C4-2B (cell line): ENCODE measurements at regions not wholly inside any gene's neighbourhood (a gene's known extent, or its start where the extent isn't known, plus 50 kb on each side); places are given as distances from the start of the nearest gene placed in this dataset.

Experiments
- H3K27ac ChIP-seq: fragments of 450-650 bp; 2 replicates; pipeline ENCODE4 v1.5.1; 2017
- CTCF ChIP-seq: fragments of 450-650 bp; conservative IDR thresholded peaks from 2 replicates; pipeline ENCODE4 v1.5.1; 2017; ENCODE audit warnings: mild to moderate bottlenecking
- ZFX ChIP-seq: fragments of 450-650 bp; IDR thresholded peaks from 2 replicates; pipeline ENCODE4 v1.6.1; 2017

- no peak overlapping the region for H3K27ac ChIP-seq
These were observed 403.1 kb downstream of the MID1IP1 start for GRCh38 chrX:39204353-39204752.

GRCh38 chrX:39204945-39205344 is 403.7 kb downstream of the MID1IP1 start:
- no peak overlapping the region for H3K27ac ChIP-seq
- TF ChIP-seq CTCF = no peak
- TF ChIP-seq ZFX = no peak

More at GRCh38 chrX:39204353-39204752, 403.1 kb downstream of the MID1IP1 start:
- TF ChIP-seq CTCF = no peak
- no peak for TF ChIP-seq ZFX

- TF ChIP-seq CTCF = no peak
- H3K27ac ChIP-seq = no peak overlapping the region
These were observed 404.2 kb downstream of the MID1IP1 start for GRCh38 chrX:39205467-39205866.

- TF ChIP-seq CTCF = no peak
- TF ChIP-seq ZFX = no peak
- H3K27ac ChIP-seq = no peak overlapping the region
These were observed 405.3 kb downstream of the MID1IP1 start for GRCh38 chrX:39206399-39207145.

GRCh38 chrX:39211501-39211900 is 410.2 kb downstream of the MID1IP1 start:
- no peak overlapping the region for H3K27ac ChIP-seq
- TF ChIP-seq CTCF (no peak), ZFX (no peak)

- TF ChIP-seq ZFX = no peak
- TF ChIP-seq CTCF = no peak
These were observed 411.2 kb downstream of the MID1IP1 start for GRCh38 chrX:39212456-39212855.

GRCh38 chrX:39214387-39215126 is 413.3 kb downstream of the MID1IP1 start:
- TF ChIP-seq ZFX (no peak), CTCF (no peak)
- no peak overlapping the region for H3K27ac ChIP-seq

More at GRCh38 chrX:39212456-39212855, 411.2 kb downstream of the MID1IP1 start:
- H3K27ac ChIP-seq = no peak overlapping the region
